Stimulated activated CD8-positive, alpha-beta memory T cell treated with anti-CD3 and anti-CD28 coated beads, Interleukin-4, amount 100 ng/mL, for 1 hour (primary cell): ENCODE measurements at regions not wholly inside any gene's neighbourhood (a gene's known extent, or its start where the extent isn't known, plus 50 kb on each side); places are given as distances from the start of the nearest gene placed in this dataset.
"Not testable (repeated sequence)": the region's sequence is repeated elsewhere in the genome, so short reads cannot be mapped to it uniquely, and the experiment has no call there.

Experiments used
- DNase-seq, 2 donors: peaks; one replicate each; pipeline ENCODE4 v3.0.0-alpha.2; 2020; ENCODE audit warnings: low read depth in 2 of 2, low spot score in 1 of 2

GRCh38 chr16:31975826-31976419, 102.3 kb downstream of the ZNF267 start:
- DNase-seq: not testable (repeated sequence)

DNA sequence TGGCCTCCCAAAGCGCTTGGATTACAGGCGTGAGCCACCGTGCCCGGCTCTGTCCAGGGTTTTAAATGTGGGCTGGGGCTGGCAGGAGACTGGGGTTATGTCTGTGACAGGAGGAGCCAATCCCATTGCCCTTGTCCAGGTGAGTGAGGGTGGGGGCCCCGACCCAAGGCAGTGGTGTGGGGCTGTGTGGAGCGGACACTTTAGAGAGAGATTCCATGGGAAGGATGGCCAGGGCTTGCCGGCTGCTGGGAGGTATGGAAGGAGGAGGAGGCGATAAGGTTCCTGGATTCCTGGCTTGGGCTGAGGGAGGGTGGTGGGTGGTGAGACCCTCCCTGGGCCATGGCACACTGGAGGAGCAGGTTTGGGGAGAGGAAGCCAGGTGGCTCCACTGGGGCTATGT, 104.9 kb downstream of the ZNF267 start:
- DNase-seq: not testable (repeated sequence)

DNA sequence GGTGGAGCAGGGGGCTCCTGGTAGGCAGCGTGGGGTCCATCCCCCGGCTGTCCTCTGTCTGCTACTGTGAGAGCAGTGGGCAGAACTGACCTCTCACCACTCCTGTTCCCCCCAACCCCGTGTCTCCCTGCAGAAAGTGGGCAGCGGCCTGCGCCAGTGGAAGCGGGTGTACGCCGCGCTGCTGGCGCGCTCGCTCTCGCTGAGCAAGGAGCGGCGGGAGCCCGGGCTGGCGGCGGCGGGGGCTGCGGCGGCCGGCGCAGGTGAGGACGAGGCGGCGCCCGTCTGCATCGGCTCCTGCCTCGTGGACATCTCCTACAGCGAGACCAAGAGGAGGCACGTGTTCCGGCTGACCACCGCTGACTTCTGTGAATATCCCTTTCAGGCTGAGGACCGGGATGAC, 108.1 kb downstream of the ZNF267 start:
- not testable (repeated sequence) for DNase-seq

- DNase-seq: not testable (repeated sequence)
Measured at GRCh38 chr16:31982986-31983385, 109.4 kb downstream of the ZNF267 start.

DNA sequence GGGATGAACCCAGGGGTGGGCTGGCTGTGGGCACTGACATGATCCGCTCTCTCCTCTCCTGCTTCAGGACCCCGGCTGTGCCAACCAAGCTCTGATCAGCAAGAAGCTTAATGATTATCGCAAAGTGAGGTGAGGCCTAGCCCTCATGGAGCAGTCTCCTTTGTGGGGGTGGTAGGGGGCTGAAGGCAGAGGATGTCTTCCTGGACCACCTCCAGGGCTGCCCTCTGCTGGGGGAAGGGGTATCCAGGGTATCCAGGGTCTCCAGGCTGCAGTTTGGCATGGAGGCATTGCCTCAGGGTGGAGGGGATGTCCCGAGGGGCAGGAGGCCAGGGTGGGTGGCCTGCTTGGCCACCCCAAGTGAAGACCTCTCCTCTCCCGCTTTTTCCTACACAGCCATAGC, 110.1 kb downstream of the ZNF267 start:
- not testable (repeated sequence) for DNase-seq

GRCh38 chr16:31986895-31987294, 113.3 kb downstream of the ZNF267 start:
- not testable (repeated sequence) for DNase-seq

GRCh38 chr16:31988595-31989581, 115.3 kb downstream of the ZNF267 start:
- peak in 1 of 2 donors; percentile 33 for DNase-seq

DNA sequence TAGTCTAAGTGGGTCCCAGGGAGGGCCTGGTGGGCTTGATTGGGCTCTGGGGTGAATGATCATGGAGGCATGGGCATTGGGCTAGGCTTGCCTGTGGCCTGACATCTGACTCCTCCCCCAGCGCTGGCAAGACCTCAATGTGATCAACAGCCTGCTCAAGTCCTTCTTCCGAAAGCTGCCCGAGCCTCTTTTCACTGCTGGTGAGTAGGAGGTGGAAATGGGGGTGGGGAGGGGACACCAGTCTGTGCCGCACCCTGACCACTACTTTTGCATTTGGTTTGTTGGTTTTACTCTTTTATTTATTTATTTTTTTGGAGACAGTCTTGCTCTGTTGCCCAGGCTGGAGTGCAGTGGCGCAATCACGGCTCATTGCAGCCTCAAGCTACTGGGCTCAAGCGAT, 116.7 kb downstream of the ZNF267 start:
- not testable (repeated sequence) for DNase-seq

DNA sequence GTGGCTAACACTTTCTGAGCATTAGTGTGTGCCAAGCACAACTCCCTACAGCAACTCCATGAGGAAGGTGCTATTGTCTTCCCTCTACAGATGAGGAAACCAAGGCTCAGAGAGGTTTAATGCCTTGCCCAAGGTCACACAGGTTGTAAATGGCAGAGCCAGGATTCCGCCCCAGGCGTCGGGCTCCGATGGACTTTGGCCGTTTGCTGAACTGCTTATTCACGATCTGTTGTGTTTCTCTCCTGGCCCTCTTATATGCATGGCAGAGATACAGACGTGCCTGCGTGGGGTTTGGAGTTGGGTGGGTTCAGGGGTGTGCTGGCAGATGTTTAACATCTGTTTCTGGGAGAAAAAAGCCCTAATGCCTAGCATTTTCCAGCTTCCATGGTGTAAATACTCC, 117.4 kb downstream of the ZNF267 start:
- not testable (repeated sequence) for DNase-seq

DNA sequence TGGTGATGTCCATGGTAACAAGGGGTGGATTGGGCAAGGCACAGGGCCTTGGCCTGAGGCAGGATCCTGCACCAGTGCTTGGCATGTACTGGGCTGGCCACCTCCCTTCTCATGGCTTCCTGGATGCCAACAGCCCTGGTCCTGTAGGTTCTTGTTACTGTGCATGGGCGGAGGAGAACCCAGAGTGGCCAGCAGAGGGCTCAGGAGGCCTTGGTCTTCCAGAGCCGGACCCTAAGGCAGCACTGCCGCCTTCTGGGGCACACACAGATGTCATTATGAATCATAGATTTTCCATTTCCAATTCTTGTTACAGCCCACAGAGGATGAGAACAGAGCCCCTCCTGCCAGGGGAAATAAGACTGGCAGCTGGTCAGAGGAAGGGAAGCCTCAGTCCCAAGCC, 122.7 kb downstream of the ZNF267 start:
- DNase-seq: not testable (repeated sequence)

DNA sequence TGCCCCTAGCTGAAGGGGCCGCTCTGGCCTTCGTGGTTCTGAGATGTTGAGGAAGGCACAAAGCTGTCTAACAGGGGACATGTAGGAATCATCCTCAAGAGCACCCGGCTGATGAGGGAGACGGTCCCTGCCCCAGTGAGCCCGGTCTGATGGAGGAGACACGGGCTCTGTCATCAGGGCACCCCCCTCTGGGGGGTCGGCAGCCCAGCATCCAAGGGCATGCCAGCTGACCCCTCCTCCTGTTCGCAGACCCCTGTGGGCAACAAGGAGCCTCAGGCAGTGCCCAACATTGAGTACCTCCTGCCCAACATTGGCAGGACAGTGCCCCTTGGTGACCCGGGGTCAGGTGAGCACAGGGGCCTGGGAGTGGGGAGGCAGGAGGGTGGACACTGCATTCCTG, 128.9 kb downstream of the ZNF267 start:
- DNase-seq: not testable (repeated sequence)

GRCh38 chr16:32003819-32004218, 130.2 kb downstream of the ZNF267 start:
- DNase-seq: not testable (repeated sequence)

DNA sequence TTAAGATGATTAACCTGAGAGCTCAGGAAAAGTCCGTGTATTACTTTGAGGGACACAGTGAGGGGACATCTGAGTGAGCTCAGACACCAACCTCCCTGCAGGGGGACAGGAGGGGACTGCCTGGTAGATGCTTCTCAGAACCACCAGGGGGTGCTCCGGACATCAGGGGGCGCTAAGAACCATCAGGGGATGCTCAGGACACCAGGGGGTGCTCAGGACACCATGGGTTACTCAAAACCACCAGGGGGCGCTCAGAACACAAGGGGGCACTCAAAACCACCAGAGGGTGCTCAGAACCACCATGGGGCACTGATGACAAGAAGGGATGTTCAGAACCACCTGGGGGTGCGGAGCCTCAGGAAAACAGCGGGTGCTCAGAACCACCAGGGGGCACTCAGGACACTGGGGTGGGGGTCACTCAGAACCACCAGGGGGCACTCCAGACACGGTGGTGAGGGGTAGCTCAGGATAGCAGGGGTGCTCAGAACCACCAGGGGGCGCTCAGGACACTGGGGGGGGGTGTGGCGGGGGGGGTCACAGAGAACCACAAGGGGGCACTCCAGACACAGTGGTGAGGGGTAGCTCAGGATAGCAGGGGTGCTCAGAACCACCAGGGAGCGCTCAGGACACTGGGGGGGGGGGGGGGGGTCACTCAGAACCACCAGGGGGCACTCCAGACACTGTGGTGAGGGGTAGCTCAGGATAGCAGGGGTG, 165.3 kb downstream of the ZNF267 start:
- not testable (repeated sequence) for DNase-seq

DNA sequence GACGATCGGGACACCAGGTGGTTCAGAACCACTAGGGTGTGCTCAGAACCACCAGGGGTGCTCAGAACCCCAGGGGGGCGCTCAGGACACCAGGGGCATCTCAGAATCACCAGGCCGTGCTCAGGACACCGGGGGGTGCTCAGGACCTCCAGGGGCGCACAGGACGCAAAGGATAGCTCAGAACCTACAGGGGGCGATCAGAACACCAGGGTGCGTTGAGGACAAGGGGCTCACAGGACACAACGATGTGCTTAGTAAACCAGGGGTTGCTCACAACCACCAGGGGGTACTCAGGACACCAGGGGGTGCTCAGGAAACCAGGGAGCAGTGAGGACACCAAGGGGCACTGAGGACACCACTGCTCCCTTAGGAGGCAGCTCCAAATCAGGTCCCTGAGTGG, 166.3 kb downstream of the ZNF267 start:
- DNase-seq: not testable (repeated sequence)

DNA sequence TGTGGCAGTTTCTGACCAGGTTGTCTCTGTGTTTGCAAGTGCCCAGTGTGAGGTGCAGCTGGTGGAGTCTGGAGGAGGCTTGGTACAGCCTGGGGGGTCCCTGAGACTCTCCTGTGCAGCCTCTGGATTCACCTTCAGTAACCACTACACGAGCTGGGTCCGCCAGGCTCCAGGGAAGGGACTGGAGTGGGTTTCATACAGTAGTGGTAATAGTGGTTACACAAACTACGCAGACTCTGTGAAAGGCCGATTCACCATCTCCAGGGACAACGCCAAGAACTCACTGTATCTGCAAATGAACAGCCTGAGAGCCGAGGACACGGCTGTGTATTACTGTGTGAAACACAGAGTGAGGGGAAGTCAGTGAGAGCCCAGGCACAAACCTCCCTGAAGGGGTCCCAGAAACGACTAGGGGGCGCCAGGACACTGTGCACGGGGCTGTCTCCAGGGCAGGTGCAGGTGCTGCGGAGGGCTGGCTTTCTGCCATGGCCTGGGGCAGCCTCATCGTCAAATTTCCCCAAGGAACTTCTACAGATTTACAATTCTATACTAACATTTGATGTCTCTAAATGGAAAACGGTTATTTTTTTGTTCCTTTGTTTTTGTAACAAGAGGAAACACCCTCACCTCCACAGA, 187.0 kb upstream of the TP53TG3D start:
- peak in 1 of 2 donors; percentile 15 for DNase-seq

DNA sequence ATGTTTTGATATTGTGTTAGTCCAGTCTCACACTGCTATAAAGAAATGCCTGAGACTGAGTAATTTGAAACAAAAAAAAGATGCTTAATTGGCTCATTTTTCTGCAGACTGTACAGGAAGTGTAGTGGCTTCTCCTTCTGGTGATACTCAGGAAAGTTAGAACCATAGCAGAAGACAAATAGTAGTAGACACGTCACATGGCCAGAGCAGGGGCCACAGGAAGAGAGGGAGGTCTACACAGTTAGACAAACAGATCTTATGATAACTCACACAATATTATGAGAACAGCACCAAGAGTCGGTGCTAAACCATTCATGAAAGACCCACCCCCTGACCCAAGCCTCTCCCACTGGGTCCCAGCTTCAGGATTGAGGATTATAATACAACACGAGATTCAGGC, 181.5 kb upstream of the TP53TG3D start:
- DNase-seq: not testable (repeated sequence)

DNA sequence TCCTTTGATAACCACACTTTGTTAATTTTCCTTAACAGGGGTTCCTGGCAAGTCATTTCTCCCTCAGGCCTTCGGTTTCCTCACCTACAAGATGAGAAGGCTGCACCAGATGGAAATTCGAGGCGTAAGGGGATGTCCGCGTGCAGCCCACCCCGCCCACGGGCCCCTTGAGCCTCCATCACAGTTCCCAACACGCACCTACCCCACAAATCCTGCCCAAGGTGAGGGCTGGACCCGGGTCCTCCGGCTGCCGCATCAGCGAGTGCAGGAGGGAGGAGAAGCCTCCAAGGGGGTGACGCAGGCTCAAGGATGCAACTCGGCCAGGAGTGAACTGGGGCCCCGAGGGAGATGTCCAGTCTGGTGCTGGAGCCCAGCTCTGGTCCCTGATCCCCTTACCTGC, 169.2 kb upstream of the TP53TG3D start:
- not testable (repeated sequence) for DNase-seq

- DNase-seq: not testable (repeated sequence)
Measured at GRCh38 chr16:32084656-32085401, 168.3 kb upstream of the TP53TG3D start.

- DNase-seq: not testable (repeated sequence)
Measured at GRCh38 chr16:32085438-32086141, 167.5 kb upstream of the TP53TG3D start.

GRCh38 chr16:32115562-32115961, 137.5 kb upstream of the TP53TG3D start:
- DNase-seq: not testable (repeated sequence)
